ENCODE measurements at regions not wholly inside any gene's neighbourhood (a gene's known extent, or its start where the extent isn't known, plus 50 kb on each side); places are given as distances from the start of the nearest gene placed in this dataset.

DNA sequence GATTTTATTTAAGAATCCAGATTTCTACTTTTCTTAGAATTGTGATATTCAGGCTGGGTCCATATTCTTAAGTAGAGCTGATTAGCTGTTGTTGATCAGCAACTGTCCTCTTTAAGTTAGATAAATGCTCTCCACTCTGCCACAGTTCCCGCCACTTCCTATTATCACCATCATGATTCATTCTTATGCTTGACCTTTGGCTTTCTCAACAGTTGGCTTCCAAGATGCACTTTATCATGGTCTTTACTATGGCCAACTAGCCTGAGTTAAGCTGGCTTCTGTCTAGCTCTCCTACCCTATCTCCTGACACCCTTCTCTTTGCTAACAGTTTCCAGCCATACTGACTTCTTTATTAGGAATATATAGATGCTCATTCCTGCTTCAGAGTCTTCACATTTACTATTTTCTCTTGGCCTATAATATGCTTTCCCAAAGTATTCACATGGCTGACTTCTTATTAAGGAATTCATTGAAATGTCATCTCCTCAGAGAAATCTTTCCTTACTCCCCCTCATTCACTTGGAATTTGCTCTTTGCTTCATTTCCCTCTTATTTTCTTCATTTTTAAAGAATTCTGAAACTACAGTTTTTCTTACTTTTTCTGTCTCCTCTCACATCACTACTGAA lies 149.0 kb upstream of the IGF1 start:
- TF ChIP-seq, protein P1, sequence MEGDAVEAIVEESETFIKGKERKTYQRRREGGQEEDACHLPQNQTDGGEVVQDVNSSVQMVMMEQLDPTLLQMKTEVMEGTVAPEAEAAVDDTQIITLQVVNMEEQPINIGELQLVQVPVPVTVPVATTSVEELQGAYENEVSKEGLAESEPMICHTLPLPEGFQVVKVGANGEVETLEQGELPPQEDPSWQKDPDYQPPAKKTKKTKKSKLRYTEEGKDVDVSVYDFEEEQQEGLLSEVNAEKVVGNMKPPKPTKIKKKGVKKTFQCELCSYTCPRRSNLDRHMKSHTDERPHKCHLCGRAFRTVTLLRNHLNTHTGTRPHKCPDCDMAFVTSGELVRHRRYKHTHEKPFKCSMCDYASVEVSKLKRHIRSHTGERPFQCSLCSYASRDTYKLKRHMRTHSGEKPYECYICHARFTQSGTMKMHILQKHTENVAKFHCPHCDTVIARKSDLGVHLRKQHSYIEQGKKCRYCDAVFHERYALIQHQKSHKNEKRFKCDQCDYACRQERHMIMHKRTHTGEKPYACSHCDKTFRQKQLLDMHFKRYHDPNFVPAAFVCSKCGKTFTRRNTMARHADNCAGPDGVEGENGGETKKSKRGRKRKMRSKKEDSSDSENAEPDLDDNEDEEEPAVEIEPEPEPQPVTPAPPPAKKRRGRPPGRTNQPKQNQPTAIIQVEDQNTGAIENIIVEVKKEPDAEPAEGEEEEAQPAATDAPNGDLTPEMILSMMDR (IDR thresholded peaks at IDR 0.05; ENCODE audit: extremely low read depth in 1 of 2, insufficient read depth in 1 of 2, low read depth in 1 of 2, low read length in 2 of 2), result no peak
- TF ChIP-seq POLR2A (IDR thresholded peaks at IDR 0.05; ENCODE audit: low read depth, low read length) (no peak), EZH2 (IDR thresholded peaks at IDR 0.05; ENCODE audit: borderline replicate concordance, low read depth, low read length, severe bottlenecking) (no peak), MYC (IDR thresholded peaks at IDR 0.05; ENCODE audit: low read depth, low read length) (no peak), POLR2AphosphoS5 (IDR thresholded peaks at IDR 0.05; ENCODE audit: insufficient read depth, low read depth, low read length) (no peak), GATA2 (IDR thresholded peaks at IDR 0.05; ENCODE audit: insufficient read depth, insufficient read length, low read depth, low read length) (no peak)
- TF ChIP-seq, protein P2, sequence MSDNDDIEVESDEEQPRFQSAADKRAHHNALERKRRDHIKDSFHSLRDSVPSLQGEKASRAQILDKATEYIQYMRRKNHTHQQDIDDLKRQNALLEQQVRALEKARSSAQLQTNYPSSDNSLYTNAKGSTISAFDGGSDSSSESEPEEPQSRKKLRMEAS (IDR thresholded peaks at IDR 0.05; ENCODE audit: insufficient read depth, insufficient read length), result no peak

Data from endothelial cell of umbilical vein (primary cell).